ENCODE measurements at regions not wholly inside any gene's neighbourhood (a gene's known extent, or its start where the extent isn't known, plus 50 kb on each side); places are given as distances from the start of the nearest gene placed in this dataset.

- Histone ChIP-seq H3K36me3 (ENCODE audit: control insufficient read depth, insufficient read depth, low read length) (no peaks in the 10 kb centered on the region), H3K27me3 (ENCODE audit: control insufficient read depth, insufficient read depth, low read length) (no peaks in the 10 kb centered on the region), H3K4me3 (ENCODE audit: low read depth, low read length) (no peak overlapping the region)
- DNase-seq (ENCODE audit: low read depth) = no peak
- no peak for TF ChIP-seq CTCF (IDR thresholded peaks at IDR 0.05; ENCODE audit: insufficient read depth, low read length, poor library complexity, severe bottlenecking)
Measured at GRCh38 chr12:97989366-97989940, 525.9 kb upstream of the TMPO start.

- H3K36me3 ChIP-seq (ENCODE audit: control insufficient read depth, insufficient read depth, low read length) = no peaks in the 10 kb centered on the region
- no peak overlapping the region for H3K4me3 ChIP-seq (ENCODE audit: low read depth, low read length)
- no peak for DNase-seq (ENCODE audit: low read depth)
- no peaks in the 10 kb centered on the region for H3K27me3 ChIP-seq (ENCODE audit: control insufficient read depth, insufficient read depth, low read length)
- TF ChIP-seq CTCF (IDR thresholded peaks at IDR 0.05; ENCODE audit: insufficient read depth, low read length, poor library complexity, severe bottlenecking) = no peak
Measured at GRCh38 chr12:97994746-97995484, 520.5 kb upstream of the TMPO start.

- no peak for DNase-seq (ENCODE audit: low read depth)
- TF ChIP-seq CTCF (IDR thresholded peaks at IDR 0.05; ENCODE audit: insufficient read depth, low read length, poor library complexity, severe bottlenecking) = no peak
- no peaks in the 10 kb centered on the region for H3K27me3 ChIP-seq (ENCODE audit: control insufficient read depth, insufficient read depth, low read length)
- H3K36me3 ChIP-seq (ENCODE audit: control insufficient read depth, insufficient read depth, low read length) = no peaks in the 10 kb centered on the region
- H3K4me3 ChIP-seq (ENCODE audit: low read depth, low read length) = no peak overlapping the region
Measured at GRCh38 chr12:97995559-97995958, 519.8 kb upstream of the TMPO start.

GRCh38 chr12:98001430-98001829 lies 514.0 kb upstream of the TMPO start:
- peaks cover 3% of the 10 kb centered on the region for H3K27me3 ChIP-seq (ENCODE audit: control insufficient read depth, insufficient read depth, low read length)
- H3K4me3 ChIP-seq (ENCODE audit: low read depth, low read length) = no peak overlapping the region
- no peaks in the 10 kb centered on the region for H3K36me3 ChIP-seq (ENCODE audit: control insufficient read depth, insufficient read depth, low read length)
- no peak for DNase-seq (ENCODE audit: low read depth)
- no peak for TF ChIP-seq CTCF (IDR thresholded peaks at IDR 0.05; ENCODE audit: insufficient read depth, low read length, poor library complexity, severe bottlenecking)

- DNase-seq (ENCODE audit: low read depth) = no peak
- no peak overlapping the region for H3K4me3 ChIP-seq (ENCODE audit: low read depth, low read length)
- peaks cover 3% of the 10 kb centered on the region for H3K27me3 ChIP-seq (ENCODE audit: control insufficient read depth, insufficient read depth, low read length)
- no peaks in the 10 kb centered on the region for H3K36me3 ChIP-seq (ENCODE audit: control insufficient read depth, insufficient read depth, low read length)
- TF ChIP-seq CTCF (IDR thresholded peaks at IDR 0.05; ENCODE audit: insufficient read depth, low read length, poor library complexity, severe bottlenecking) = peak; percentile 54
Measured at GRCh38 chr12:98002887-98003493, 512.4 kb upstream of the TMPO start.

Measured in kidney epithelial cell (primary cell).